GM23338 (cell line): ENCODE measurements at regions not wholly inside any gene's neighbourhood (a gene's known extent, or its start where the extent isn't known, plus 50 kb on each side); places are given as distances from the start of the nearest gene placed in this dataset.

Experiments used
- CREB1 ChIP-seq: fragments of 250-450 bp; sonication (Bioruptor Pico); IDR thresholded peaks from 2 replicates; pipeline ENCODE4 v1.5.0; 2020; ENCODE audit warnings: low read depth, mild to moderate bottlenecking, moderate library complexity
- ETS1 ChIP-seq: IDR thresholded peaks from 2 replicates; pipeline ENCODE4 v1.6.1; 2016; ENCODE audit warnings: antibody characterized with exemption
- EZH2 ChIP-seq: fragments of 200-600 bp; sonication (generic); IDR thresholded peaks from one replicate; pipeline ENCODE4 v1.8.0; 2017; ENCODE audit warnings: antibody characterized with exemption, mild to moderate bottlenecking, low read depth; ENCODE audit not compliant: unreplicated experiment
- EZH2phosphoT487 ChIP-seq: fragments of 200-600 bp; sonication (generic); IDR thresholded peaks from one replicate; pipeline ENCODE4 v1.8.1; 2018; ENCODE audit warnings: antibody characterized with exemption; ENCODE audit not compliant: unreplicated experiment
- JUNB ChIP-seq: IDR thresholded peaks from one replicate; pipeline ENCODE4 v1.6.1; 2016; ENCODE audit warnings: antibody characterized with exemption; ENCODE audit not compliant: unreplicated experiment
- NANOG ChIP-seq: IDR thresholded peaks from 2 replicates; pipeline ENCODE4 v1.6.1; 2016; ENCODE audit warnings: antibody characterized with exemption, borderline replicate concordance
- POLR2AphosphoS5 ChIP-seq: IDR thresholded peaks from 2 replicates; pipeline ENCODE4 v1.6.1; 2016; ENCODE audit warnings: antibody characterized with exemption, low read depth
- ZNF331 ChIP-seq: fragments of 250-450 bp; sonication (Bioruptor Pico); IDR thresholded peaks from 2 replicates; pipeline ENCODE4 v1.5.0; 2020; ENCODE audit warnings: low read depth, mild to moderate bottlenecking, moderate library complexity
- TF ChIP-seq, protein P1 (sequence below), 2 experiments: fragments of 200-600 bp in 1 of 2; sonication (generic) in 1 of 2; conservative IDR thresholded peaks; 2 replicates each; pipeline versions ENCODE4 v1.5.1 to v1.6.1; 2016 to 2017; ENCODE audit warnings: antibody characterized with exemption in 2 of 2, low read depth in 2 of 2, mild to moderate bottlenecking in 2 of 2, moderate library complexity in 1 of 2
- TF ChIP-seq, protein P2 (sequence below): fragments of 250-450 bp; sonication (Bioruptor Pico); IDR thresholded peaks from 2 replicates; pipeline ENCODE4 v1.5.0; 2020; ENCODE audit warnings: mild to moderate bottlenecking, moderate library complexity
- TF ChIP-seq, protein P3 (sequence below): IDR thresholded peaks from one replicate; pipeline ENCODE4 v1.6.1; 2018; ENCODE audit warnings: antibody characterized with exemption; ENCODE audit not compliant: unreplicated experiment

- TF ChIP-seq EZH2, result no peak
- TF ChIP-seq, protein P1, sequence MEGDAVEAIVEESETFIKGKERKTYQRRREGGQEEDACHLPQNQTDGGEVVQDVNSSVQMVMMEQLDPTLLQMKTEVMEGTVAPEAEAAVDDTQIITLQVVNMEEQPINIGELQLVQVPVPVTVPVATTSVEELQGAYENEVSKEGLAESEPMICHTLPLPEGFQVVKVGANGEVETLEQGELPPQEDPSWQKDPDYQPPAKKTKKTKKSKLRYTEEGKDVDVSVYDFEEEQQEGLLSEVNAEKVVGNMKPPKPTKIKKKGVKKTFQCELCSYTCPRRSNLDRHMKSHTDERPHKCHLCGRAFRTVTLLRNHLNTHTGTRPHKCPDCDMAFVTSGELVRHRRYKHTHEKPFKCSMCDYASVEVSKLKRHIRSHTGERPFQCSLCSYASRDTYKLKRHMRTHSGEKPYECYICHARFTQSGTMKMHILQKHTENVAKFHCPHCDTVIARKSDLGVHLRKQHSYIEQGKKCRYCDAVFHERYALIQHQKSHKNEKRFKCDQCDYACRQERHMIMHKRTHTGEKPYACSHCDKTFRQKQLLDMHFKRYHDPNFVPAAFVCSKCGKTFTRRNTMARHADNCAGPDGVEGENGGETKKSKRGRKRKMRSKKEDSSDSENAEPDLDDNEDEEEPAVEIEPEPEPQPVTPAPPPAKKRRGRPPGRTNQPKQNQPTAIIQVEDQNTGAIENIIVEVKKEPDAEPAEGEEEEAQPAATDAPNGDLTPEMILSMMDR (conservative IDR thresholded peaks at IDR 0.05; ENCODE audit: low read depth in 2 of 2), result no peak
- no peak for TF ChIP-seq EZH2phosphoT487
- TF ChIP-seq, protein P2, sequence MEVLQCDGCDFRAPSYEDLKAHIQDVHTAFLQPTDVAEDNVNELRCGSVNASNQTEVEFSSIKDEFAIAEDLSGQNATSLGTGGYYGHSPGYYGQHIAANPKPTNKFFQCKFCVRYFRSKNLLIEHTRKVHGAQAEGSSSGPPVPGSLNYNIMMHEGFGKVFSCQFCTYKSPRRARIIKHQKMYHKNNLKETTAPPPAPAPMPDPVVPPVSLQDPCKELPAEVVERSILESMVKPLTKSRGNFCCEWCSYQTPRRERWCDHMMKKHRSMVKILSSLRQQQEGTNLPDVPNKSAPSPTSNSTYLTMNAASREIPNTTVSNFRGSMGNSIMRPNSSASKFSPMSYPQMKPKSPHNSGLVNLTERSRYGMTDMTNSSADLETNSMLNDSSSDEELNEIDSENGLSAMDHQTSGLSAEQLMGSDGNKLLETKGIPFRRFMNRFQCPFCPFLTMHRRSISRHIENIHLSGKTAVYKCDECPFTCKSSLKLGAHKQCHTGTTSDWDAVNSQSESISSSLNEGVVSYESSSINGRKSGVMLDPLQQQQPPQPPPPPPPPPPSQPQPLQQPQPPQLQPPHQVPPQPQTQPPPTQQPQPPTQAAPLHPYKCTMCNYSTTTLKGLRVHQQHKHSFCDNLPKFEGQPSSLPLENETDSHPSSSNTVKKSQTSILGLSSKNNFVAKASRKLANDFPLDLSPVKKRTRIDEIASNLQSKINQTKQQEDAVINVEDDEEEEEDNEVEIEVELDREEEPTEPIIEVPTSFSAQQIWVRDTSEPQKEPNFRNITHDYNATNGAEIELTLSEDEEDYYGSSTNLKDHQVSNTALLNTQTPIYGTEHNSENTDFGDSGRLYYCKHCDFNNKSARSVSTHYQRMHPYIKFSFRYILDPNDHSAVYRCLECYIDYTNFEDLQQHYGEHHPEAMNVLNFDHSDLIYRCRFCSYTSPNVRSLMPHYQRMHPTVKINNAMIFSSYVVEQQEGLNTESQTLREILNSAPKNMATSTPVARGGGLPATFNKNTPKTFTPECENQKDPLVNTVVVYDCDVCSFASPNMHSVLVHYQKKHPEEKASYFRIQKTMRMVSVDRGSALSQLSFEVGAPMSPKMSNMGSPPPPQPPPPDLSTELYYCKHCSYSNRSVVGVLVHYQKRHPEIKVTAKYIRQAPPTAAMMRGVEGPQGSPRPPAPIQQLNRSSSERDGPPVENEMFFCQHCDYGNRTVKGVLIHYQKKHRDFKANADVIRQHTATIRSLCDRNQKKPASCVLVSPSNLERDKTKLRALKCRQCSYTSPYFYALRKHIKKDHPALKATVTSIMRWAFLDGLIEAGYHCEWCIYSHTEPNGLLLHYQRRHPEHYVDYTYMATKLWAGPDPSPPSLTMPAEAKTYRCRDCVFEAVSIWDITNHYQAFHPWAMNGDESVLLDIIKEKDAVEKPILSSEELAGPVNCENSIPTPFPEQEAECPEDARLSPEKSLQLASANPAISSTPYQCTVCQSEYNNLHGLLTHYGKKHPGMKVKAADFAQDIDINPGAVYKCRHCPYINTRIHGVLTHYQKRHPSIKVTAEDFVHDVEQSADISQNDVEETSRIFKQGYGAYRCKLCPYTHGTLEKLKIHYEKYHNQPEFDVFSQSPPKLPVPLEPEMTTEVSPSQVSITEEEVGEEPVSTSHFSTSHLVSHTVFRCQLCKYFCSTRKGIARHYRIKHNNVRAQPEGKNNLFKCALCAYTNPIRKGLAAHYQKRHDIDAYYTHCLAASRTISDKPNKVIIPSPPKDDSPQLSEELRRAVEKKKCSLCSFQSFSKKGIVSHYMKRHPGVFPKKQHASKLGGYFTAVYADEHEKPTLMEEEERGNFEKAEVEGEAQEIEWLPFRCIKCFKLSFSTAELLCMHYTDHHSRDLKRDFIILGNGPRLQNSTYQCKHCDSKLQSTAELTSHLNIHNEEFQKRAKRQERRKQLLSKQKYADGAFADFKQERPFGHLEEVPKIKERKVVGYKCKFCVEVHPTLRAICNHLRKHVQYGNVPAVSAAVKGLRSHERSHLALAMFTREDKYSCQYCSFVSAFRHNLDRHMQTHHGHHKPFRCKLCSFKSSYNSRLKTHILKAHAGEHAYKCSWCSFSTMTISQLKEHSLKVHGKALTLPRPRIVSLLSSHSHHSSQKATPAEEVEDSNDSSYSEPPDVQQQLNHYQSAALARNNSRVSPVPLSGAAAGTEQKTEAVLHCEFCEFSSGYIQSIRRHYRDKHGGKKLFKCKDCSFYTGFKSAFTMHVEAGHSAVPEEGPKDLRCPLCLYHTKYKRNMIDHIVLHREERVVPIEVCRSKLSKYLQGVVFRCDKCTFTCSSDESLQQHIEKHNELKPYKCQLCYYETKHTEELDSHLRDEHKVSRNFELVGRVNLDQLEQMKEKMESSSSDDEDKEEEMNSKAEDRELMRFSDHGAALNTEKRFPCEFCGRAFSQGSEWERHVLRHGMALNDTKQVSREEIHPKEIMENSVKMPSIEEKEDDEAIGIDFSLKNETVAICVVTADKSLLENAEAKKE, result no peak
- no peak for TF ChIP-seq POLR2AphosphoS5
- TF ChIP-seq, protein P3, sequence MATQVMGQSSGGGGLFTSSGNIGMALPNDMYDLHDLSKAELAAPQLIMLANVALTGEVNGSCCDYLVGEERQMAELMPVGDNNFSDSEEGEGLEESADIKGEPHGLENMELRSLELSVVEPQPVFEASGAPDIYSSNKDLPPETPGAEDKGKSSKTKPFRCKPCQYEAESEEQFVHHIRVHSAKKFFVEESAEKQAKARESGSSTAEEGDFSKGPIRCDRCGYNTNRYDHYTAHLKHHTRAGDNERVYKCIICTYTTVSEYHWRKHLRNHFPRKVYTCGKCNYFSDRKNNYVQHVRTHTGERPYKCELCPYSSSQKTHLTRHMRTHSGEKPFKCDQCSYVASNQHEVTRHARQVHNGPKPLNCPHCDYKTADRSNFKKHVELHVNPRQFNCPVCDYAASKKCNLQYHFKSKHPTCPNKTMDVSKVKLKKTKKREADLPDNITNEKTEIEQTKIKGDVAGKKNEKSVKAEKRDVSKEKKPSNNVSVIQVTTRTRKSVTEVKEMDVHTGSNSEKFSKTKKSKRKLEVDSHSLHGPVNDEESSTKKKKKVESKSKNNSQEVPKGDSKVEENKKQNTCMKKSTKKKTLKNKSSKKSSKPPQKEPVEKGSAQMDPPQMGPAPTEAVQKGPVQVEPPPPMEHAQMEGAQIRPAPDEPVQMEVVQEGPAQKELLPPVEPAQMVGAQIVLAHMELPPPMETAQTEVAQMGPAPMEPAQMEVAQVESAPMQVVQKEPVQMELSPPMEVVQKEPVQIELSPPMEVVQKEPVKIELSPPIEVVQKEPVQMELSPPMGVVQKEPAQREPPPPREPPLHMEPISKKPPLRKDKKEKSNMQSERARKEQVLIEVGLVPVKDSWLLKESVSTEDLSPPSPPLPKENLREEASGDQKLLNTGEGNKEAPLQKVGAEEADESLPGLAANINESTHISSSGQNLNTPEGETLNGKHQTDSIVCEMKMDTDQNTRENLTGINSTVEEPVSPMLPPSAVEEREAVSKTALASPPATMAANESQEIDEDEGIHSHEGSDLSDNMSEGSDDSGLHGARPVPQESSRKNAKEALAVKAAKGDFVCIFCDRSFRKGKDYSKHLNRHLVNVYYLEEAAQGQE, result no peak
- no peak for TF ChIP-seq JUNB
- TF ChIP-seq CREB1 (CRISPR knock-in tag), result no peak
- no peak for TF ChIP-seq ZNF331 (CRISPR knock-in tag)
- no peak for TF ChIP-seq ETS1
- no peak for TF ChIP-seq NANOG
These were observed 279.8 kb downstream of the AMY1C start for GRCh38 chr1:104029456-104029970.
